ENCODE measurements at regions not wholly inside any gene's neighbourhood (a gene's known extent, or its start where the extent isn't known, plus 50 kb on each side); places are given as distances from the start of the nearest gene placed in this dataset.

DNA sequence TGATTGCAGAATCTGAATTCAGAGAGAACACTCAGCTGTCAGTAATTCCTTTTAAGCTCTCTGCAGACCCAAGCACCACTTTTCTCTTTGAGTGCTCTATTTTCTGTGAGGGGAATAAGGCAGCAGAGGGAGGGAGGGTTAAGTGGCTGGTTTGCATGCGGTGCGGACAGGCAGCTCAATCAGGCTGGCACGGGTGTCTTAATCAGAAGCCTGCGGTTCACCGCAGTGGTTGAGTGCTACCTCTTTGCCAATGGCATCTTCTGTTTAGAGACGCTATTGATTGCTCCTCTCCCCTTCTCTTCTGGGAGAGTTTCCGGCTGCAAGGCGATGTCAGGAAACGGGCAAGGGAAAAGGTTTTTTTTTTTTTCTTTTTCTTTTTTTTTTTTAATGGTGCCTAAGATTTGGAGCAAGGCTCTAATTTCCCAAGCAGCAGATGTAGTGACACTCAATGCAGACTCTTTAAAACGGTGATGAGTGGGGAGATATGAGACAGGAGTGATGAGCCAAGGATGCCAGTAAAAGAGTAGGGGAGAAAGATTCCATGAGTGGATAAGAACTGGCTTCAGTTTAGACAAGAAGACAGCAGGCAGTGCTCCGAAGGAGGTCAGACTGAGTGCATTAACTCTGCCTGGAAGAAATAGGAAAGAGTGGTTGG lies 533.7 kb upstream of the SEL1L start:
- DNase-seq = peak; percentile 68

DNA sequence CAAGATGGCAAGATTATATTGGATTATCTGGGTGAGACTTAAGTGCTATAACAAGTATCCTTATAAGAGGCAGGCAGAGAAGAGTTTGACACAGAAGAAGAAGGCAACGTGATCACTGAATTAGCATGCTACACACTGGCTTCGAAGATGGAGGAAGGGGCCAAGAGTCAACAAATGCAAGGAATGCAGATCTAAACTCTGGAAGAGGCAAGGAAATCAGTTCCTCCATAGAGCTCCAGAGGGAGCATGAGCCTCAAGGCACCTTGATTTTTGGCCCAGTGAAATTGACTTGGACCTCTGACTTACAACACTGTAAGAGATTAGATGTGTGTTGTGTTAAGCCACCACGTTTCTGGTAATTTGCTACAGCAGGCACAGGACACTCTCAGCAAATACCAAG lies 536.4 kb upstream of the SEL1L start:
- DNase-seq = no peak

DNA sequence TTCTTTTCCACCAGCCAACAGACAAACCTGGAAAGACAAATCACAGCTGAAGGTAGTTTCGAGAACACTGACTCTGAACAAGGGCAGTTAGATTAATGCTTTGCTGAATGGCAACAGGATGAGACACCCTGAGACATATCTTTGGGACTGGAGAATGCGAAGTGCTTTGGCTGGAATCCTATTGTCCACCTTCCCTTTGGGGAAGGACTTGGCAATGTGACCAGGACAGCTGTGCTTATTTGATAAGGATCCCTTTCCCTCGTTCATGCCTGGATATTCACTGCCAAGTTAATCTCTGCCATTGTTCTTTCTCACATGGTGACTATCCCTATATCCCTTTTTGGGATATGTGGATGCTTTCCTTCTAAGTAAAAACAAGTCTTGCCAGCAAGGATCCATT lies 537.1 kb upstream of the SEL1L start:
- no peak for DNase-seq

DNA sequence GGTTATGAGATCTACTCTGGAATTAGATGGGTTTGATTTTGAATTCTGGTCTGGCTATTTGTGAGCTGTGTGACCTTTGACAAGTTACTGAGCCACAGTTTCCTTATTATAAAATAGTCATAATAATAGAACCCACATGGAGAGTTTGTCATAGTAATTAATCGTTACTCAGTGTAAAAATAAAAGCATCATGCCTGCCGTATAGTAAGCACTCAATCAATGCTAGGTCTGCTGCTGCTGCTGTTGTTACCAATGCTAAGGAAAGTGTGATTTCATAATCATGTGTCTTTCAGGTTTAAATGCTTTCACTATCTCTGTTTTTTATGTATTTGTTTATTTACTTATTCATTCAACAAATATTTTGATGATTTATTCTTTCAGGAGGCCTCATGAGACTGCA lies 539.9 kb upstream of the SEL1L start:
- no peak for DNase-seq

DNA sequence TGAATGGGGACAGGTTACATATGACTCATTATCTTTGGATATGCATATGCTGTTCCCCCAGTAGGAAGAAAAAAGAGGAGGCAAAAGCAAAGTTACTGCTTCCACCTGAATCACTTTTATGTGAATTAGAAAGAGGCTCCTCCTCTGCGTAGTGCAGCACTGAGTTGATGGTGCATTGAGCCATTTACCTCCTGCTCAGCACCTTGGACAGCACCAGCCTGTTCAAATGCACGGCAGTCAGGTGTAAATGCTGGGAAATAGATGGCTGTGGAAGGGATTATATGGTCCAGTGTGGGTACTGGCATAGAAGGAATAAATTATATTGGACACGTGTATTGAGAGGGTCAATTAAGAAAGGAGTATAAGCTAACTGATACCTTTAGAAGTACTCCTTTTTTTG lies 541.9 kb upstream of the SEL1L start:
- no peak for DNase-seq

DNA sequence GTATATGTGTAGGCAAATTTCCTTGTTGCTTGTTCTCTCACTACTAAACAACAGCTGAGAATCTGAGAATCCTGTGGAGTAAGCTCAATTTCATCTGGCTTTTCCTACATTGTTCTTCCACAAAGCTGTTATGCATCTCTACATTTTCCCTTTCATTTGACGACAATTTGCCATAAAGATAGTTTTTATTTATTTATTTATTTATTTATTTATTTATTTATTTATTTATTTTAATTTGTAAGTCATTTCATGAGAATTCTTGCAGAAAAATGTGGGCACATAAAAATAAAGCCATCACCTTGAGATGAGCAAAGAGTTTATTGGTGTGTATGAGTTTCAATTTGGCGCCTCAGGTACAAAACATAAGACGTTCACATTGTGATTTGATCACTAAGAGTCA lies 545.9 kb upstream of the SEL1L start:
- no peak for DNase-seq

DNA sequence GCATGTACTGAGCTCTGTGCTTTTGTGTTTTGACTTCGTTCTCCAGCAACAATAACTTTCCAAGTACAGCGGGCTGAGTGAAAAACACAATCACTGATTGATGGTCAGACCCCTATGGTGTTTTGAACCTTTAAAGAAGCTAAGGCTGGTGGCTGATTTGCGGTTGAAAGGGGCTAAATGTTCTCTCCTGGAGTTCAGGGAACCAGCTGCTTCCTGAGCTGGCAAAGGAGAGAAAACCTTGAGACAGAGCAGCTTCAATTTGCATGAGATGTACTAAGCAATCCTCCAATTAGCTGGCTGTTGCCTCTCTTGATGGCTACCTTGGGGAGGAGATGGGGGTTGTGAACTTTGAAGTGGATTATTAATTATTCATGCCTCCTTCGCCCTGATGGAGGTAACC lies 546.7 kb upstream of the SEL1L start:
- DNase-seq = peak; percentile 15

DNA sequence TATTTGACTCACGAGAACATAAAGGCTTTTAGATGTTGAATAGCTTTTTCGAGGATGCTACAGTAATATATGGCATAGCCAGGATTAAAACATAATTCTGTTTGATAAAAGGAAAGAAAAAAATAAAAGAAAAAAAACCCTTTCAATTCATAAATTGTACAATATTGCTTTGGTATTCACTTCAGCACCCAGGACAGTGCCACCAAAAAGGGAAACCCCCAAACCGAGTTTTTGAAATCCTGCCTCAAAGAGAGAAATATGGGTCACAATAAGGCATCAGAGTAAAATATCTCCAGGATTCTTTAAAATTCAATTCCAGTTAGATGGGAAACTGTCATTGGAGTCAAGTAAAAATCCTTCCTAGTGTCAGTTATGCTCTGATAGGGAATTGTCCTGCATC lies 551.2 kb upstream of the SEL1L start:
- DNase-seq = no peak

DNA sequence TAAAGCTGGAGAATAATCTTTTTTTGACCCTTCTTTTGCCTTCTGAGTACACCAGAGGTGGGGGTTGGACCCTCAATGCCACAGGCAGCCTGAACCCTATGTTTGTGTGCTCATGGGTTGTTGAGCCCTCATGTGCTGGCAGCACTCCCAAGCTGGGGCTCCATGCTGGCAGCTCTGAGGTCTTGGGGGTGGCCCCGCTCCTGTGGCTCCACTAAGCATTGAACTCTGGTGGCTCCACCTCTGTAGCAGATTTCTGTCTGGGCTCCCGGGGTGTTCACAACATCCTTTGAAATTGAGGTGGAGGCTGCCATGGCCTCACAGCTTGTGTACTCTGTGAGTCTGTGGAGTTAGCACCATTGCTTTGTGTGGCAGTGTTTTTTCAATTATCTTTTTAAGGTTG lies 557.4 kb upstream of the SEL1L start:
- no peak for DNase-seq

DNA sequence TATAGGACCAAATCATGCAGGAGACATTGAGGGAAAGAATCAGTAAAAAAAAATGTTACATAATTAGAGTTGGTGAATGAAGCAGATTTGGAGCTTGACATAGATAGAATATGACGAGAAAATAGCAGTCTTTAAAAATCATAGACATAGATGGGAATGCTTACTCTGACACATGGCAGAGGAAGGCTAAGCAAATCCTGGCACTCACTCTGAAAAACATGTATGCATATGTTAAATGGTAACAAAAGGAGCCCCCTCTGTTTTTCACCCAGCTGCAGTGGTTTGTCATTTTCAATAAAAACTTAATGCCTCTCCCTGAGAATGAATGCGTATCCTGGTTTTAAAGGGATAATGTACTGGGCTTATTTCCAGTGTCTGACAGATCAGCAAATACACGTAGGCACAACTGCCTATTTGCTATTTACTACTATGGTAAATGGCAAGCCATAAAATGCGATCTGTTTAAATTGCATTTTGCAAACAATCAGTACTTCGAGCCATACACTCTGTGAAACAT lies 561.2 kb upstream of the SEL1L start:
- peak; percentile 73 for DNase-seq

DNA sequence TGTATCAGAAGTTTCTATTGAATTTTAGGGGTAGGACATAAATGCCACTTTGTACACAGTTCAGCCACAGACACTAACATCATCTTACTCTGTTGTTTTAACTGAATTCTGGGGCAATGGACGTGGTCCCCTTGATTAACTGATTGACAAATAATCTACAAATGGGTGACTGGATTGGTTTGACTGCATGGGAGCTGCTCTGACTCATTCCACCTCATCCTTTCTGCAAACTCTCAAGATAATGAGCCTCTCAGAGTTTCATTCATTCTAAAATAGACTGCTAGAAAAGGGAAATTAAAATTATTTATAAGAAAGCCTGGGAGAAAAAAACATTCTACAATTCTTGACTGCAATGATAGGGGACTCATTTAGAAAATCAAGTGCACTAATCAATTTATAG lies 570.4 kb upstream of the SEL1L start:
- DNase-seq = no peak

DNA sequence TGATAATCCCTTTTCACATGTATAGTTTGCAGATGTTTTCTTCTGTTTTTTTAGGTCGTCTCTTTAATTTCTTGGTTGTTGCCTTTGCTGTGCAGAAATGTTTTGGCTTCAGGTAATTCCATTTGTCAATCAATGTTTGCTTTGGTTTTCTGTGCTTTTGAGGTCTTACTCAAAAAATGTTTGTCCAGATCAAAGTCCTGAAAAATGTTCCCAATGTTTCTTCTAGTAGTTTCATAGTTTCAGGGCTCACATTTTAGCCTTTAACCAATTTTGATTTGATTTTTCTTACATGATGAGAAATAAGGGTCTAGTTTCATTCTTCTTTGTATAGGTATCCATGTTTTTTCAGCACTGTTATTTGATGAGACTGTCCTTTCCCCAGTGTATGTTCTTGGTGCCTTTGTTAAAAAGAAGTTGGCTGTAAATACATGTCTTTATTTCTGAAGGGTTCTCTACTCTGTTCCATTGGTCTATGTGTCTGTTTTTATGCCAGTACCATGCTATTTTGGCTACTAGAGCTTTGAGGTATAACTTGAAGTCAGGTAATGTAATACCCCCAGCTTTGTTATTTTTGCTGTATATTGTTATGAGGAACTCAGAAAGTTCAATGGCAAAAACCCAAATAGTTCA lies 578.7 kb upstream of the SEL1L start:
- no peak for DNase-seq

DNA sequence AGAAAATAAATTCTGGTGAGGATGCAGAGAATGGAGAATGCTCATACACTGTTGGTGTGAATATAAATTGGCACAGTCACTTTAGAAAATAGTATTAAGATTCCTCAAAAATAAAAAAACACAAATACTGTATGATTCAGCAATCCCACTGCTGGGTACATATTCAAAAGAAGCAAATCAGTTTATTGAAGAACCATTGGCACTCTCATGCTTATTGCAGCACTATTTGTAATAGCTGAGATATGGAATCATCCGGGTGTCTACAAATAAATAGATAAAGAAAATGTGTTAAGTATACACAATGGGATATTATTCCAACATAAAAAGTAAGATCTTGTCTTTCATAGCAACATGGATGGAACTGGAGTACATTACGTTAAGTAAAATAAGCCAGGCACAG lies 579.4 kb upstream of the SEL1L start:
- no peak for DNase-seq

DNA sequence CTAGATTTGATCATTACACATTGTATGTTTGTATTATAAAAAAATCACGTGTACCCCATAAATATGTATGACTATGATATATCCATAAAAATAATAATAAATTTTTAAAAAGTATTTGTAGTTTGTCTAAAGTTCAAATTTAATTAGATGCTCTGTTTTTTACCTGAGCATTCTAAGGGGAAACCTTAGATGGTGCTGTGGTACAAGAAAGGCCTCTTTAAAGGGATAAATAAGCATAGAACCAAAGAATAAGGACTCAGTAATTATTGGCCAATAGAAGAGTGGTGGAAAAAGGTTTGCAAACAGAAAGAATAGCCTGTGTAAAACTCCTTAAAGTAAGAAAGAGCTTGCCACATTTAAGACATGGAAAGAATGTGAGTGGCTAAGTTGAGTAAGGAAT lies 580.1 kb upstream of the SEL1L start:
- DNase-seq = peak; percentile 27

DNA sequence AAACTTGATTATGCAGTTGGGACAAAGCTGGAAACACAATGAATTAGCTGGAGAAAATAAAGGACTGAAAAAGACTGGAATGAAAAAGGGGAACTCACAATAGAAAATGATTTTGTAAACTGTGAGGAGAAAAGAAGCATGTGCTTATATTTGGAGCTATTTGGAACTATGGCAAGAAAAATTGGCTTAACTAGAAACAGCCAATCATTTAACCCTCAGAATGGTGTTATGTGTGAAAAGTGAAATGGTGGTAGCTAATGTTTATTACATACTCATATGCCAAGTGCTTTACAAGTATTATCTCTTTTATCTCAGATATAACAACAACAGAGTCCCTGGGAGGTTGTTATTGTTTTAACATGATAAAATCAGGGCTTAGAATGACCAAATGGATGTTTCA lies 583.1 kb upstream of the SEL1L start:
- DNase-seq = no peak

DNA sequence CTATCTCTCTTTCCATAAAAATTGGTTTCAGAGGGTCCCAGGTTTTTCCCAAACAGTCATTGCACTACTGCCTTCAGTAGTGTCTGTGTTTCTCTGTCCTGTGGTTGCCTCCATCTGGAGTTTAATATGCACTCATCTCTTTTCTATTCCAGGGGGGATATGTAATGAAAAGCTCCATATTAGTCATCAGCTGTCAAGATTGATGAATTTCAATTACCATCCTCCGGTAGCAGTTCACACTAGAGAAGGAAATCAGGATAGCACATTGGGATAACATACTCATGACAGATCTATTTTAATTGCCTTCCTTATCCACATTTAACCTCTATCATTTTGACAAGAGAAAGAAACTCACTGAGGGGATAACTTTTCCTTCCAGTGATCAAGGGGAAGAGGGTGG lies 589.0 kb upstream of the SEL1L start:
- no peak for DNase-seq

DNA sequence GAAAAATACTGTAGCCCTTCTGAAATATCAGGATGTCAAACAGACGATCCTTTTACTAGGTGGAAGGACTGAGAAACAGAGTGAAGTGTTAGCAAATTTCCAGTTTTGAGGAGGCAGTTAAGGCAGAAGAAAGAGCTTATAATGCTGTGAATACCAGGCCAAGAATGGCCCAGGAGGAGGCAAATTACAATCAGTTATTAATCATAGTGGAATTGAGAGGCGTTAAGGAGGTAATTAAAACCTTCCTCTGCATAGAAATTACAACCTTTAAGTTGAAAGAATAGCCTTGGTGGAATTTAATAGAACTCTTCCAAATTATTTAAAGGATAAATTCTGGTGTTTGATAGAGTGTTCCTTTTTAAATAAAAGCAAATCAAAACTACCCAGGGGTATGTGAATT lies 590.9 kb upstream of the SEL1L start:
- DNase-seq = no peak

DNA sequence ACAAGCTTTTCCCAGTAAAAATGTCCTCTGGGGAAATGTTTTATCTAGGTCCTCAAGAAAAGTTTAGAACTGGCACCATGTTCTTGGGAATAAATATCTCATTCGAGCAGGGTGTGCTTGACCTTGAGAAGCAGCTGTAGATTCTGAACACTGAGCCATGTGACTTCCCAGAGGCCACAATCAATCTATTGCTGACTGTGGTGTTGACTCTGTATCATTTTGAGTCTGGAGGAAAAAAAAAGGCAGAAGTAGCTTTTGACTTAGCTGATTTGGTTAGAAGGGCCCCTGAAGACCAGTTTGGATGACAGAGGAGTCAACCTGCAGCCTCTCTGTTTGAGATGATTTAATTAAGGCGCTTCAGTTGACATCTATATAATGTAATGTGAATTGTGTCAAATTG lies 592.4 kb upstream of the SEL1L start:
- DNase-seq = no peak

DNA sequence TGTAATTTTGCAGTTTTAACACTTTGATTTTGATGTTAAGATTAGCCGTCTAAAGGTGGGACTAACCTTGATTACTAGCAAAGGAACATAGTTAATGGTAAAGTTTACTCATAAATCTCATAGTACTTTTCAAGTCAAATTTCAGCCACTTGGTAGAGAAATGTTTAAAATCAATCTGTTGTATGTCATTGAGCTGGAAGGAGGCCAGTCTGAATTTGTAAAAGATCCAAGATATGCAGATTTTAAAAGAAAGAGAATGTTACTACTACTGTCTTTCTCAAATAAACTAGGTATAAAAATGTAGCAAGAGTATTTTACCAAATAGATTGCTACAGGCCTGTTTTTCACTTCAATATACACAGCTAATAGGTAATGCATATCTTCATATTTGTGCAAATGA lies 600.8 kb upstream of the SEL1L start:
- no peak for DNase-seq

DNA sequence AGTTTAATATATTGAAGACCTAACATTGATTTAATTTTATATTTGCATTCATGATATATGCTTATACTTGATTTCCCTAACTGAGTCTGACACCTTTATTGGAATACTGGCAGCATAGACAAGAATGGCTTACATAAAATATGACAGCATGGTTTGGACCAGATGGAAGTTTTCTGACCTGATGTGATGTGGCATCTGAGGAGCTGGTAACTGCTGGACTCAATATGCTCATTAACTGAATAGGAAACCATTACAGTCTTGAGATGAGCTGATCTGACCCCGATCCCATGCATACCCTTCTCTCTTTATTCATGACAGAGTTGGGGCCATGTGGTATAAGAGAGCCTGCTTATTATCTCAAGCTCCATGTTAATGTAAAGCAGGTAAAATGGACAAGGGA lies 604.8 kb upstream of the SEL1L start:
- DNase-seq = no peak

DNA sequence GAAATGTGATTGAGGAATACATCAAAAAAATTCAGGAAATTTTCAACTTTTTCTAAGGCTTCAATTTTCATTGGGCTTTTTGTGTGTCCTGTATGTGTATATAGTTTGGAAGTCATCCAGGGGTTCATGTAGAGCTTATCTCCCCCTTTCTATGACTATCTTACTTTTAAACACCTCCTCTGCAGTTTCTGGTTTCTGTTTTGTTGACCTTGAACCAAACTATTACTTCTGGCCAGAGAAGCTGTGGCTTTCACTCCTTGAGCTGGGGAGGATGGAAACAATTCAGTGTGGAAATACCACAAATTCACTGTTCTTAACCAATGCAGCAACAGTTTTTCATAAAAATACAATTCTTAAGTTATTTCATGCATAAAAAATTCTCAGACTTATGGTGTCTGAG lies 613.2 kb upstream of the SEL1L start:
- no peak for DNase-seq

DNA sequence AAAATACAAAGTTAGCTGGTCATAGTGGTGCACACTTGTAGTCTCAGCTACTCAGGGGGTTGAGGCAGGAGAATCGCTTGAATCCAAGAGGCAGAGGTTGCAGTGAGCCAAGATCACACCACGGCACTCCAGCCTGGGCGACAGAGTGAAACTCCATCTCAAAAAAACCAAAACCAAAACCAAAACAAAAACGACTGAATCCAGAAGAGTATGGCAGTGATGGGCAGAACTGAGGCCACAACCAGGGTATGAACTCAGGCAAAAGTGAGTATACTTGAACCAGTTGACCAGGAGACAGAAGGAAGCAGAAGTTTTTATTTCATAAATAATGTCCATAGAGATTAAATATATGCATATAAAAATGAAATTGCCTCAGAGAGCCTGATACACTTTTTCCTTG lies 620.0 kb upstream of the SEL1L start:
- DNase-seq = no peak

DNA sequence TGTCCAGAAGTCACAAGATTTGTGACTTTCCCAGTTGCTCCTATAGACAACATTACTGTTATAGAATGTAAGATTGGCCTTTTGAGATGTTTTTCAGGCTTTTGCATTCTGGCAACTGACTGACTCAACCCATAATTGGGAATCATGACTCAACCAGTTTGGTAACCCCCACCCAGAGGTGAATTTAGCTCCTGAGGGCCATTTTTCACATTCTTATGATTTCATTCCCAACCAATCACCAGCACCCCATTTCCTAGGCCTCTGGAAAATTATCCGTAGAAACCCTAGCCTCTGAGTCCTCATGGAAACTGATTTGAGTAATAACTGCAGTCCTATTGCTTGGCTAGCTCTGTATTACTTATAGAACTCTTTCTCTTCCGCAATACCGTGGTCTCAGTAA lies 626.0 kb upstream of the SEL1L start:
- no peak for DNase-seq

DNA sequence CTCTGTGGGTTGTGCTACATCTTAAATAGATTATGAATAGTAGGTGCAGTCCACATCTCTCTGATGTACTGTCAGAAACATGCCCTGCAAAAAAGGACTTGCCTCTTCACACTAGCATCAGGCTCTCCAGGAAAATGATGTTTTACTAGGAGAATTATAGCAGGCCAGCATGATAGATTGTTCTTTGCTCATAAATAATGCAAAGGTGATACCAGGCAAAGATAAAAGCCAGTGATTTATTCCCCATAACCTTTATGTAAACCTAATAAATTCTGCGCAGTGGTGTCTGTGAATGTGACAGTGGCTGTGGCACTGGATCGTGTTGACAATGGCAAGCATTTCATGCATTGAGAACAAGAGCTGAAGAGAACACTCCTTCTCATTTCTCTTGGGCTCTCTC lies 646.5 kb upstream of the SEL1L start:
- DNase-seq = no peak

DNA sequence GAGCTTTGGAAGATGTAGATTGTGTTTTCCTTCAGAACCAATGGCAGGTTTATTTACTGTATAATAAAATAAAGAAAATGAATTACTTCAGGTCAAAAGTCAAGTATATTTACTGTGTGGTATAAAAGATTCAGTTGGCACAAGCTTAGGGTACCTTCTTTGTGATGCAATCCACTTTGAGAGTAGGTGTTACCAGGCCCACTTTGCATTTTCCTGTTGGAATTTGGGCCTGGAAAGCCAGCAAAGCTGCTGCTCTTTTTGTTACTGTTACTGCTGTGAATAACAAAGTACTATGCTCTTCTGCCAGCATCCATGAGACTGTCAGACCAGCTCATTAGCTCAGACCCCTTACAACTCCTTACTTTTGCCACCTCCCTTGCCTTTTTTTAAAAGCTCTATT lies 649.0 kb upstream of the SEL1L start:
- no peak for DNase-seq
